ENCODE measurements at regions not wholly inside any gene's neighbourhood (a gene's known extent, or its start where the extent isn't known, plus 50 kb on each side); places are given as distances from the start of the nearest gene placed in this dataset.

- TF ChIP-seq CTCF (IDR thresholded peaks at IDR 0.05), result no peak
- TF ChIP-seq POLR2A (IDR thresholded peaks at IDR 0.05), result no peak
Observed at GRCh38 chr9:89980600-89980999, 375.8 kb downstream of the GADD45G start.
